ENCODE measurements at regions not wholly inside any gene's neighbourhood (a gene's known extent, or its start where the extent isn't known, plus 50 kb on each side); places are given as distances from the start of the nearest gene placed in this dataset.

DNA sequence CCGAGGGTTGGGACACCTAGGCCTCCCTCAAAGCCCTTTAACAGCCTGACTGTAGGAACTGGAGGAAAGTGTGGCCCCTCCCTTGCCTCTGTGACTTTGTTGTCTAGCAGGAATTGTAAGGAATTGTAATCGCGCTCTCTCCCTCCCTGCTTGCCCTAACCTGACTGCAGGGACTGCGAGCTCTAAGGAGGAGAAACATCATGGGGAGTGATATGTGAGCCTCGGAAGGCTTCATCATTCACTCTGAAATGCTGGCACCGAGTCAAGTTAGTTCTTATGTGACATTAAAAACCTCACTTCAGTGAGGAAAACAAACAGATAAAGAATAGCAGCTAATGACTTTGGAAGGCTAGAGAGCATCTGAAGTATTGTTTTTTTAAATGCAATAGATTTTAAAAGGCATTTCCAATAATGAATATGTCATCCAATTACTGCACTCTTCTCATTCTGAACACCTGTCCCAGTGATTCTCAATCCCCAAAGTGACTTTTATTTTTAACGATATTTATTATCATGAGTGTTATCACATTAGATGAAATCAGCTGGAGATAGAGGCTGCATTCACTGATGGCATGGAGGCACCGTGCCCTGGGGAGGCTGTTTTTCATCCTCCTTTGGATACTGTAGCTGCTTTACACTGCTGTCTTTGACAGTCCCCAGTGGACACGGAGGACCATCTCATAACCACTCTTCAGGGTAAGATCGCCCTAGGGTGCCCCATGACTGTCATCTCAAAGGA is 58.5 kb upstream of the NTM start:
- no peak for ATAC-seq (ENCODE audit: low FRiP score)

More for the DNA sequence above, 58.5 kb upstream of the NTM start:
- no peak for DNase-seq (ENCODE audit: low spot score)
- TF ChIP-seq, protein P1, sequence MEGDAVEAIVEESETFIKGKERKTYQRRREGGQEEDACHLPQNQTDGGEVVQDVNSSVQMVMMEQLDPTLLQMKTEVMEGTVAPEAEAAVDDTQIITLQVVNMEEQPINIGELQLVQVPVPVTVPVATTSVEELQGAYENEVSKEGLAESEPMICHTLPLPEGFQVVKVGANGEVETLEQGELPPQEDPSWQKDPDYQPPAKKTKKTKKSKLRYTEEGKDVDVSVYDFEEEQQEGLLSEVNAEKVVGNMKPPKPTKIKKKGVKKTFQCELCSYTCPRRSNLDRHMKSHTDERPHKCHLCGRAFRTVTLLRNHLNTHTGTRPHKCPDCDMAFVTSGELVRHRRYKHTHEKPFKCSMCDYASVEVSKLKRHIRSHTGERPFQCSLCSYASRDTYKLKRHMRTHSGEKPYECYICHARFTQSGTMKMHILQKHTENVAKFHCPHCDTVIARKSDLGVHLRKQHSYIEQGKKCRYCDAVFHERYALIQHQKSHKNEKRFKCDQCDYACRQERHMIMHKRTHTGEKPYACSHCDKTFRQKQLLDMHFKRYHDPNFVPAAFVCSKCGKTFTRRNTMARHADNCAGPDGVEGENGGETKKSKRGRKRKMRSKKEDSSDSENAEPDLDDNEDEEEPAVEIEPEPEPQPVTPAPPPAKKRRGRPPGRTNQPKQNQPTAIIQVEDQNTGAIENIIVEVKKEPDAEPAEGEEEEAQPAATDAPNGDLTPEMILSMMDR (IDR thresholded peaks at IDR 0.05): no peak

All from omental fat pad (tissue), 3 donors.